EL (cell line): ENCODE measurements at regions not wholly inside any gene's neighbourhood (a gene's known extent, or its start where the extent isn't known, plus 50 kb on each side); places are given as distances from the start of the nearest gene placed in this dataset.
A peak's percentile ranks its signal among the peaks of the same experiment; 100 is the strongest.
"Not testable (repeated sequence)": the region's sequence is repeated elsewhere in the genome, so short reads cannot be mapped to it uniquely, and the experiment has no call there.

Experiments
- DNase-seq: peaks from one replicate; pipeline ENCODE4 v3.0.0-alpha.2; 2016

- peak; percentile 3 for DNase-seq
Measured at GRCh38 chr1:242811092-242811840, 286.8 kb upstream of the PLD5 start.

DNA sequence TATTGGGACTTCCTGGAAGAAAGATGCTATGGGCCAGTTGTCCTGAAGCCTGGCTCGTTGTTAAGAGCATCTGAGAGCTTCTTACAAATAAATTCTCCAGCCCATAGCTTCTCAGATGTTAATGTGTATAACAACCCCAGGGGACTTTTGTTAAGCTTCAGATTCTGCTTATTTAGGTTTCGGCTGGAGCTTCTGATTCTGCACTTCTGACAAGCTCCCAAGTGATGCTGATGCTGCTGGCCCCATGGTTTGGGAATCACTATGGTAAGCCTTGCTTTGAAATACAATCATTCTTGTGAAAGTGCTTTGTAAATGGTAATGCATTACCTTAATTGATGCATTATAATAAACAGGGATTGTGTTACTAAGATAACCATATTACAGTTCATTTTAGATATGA is 281.8 kb upstream of the PLD5 start:
- no peak for DNase-seq

DNA sequence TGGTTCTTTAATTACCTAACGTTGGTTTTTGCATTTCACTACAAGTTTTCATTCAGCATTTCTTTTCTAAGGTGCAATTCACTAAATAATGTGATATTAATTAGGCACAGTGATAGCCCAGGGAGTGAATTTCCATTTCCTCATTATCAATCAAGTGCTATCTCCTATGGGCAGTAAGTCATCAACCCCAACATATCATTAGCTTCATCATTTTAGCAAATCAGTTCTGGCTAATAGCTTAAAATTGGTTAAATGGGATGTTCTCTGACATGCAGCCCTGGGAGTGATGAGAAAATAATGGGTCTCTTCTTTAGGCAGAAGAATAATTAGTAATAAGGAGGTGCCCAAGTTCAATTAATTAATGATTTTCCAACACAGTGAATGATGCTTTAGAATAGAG is 280.9 kb upstream of the PLD5 start:
- not testable (repeated sequence) for DNase-seq

GRCh38 chr1:242802973-242803372 is 278.5 kb upstream of the PLD5 start:
- no peak for DNase-seq

- no peak for DNase-seq
Measured at GRCh38 chr1:242800521-242800920, 276.0 kb upstream of the PLD5 start.

GRCh38 chr1:242797856-242798255 is 273.4 kb upstream of the PLD5 start:
- DNase-seq = no peak

DNA sequence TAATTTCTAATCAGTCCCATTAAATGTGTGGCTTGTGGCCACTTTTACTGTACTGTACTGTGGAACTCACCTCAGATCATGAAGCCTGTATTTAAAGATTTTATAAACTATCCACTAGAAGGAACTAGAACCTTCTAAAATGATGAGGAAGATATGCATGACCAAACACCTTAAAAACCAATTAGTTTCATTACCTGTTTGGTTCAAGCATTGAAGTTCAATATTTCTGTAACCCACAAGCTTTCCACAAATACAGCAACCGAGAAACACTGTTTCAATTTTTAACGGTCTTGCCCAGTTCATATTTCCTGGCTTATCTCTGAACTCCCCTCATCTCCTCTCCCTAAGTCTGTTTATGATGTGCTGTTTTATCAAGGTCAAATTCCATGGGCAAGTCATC is 264.3 kb upstream of the PLD5 start:
- no peak for DNase-seq

DNA sequence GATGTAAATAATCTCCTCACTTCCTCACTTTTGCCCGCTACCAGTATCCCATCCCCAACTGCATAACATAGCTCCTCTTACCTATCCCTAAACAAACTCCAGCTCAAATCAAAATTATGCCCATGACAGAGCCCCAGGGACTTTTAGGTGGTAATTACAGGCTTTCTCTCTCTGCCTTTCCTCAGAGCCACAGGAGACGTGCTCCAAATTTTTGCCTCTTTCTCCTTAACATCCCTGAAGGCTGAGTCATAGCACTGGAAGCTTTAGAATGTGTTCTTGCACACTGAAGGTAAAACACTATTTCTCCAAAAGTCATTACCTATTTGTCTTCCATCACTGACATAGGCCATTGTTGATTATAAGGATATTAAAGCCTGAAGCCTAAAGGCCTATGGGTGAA is 263.5 kb upstream of the PLD5 start:
- no peak for DNase-seq

DNA sequence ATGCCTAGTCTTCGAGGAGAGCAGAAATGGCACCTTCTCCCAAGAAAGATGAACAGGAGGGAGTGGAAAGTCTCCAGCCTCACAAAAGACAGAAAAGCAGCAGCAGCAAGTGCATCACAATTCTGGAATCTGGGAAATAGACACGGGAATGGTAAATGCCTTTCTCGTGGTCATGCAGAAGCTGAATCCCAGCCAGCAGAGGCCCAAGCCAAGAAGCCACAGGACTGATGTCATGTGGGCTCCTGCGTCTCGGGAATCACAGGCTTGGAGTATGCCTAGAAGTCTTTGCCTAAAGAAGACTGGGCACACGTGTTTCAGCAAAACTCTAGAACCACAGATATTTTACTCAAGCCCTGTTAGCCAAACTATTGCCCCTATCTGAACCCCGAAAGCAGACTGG is 260.3 kb upstream of the PLD5 start:
- no peak for DNase-seq

DNA sequence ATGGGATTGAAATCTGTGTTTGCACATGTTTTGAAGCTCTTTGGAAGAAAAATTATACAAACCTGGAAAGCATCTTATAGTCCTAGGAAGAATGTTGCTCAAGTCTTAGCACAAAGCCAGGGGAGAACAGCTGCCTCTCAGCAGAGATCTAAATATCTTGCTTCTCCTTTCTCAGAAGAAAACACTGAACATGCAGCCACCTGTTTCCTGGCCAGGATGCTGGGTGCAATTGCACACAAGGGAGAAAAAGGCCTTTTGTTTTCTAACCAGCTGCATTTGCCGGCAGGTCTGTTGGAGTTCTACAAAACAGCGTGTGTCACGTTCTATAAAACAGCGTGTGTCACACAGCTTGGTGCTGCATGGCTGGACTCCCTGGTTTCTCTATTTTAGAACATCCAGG is 259.6 kb upstream of the PLD5 start:
- DNase-seq = no peak

DNA sequence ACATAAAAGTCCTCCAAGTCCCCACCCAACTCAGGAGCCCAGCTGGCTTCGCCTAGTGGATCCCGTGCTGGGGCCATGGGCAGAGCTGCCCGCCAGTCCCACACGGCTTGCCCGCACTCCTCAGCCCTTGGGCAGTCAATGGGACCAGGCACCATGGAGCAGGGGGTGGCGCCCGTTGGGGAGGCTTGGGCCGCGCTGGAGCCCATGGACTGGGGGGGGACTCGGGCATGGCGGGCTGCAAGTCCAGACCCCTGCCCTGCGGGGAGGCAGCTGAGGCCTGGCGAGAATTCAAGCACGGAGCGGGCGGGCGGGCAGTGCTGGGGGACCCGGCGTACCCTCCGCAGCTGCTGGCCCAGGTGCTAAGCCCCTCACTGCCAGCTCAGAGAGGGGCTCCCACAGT is 249.8 kb upstream of the PLD5 start:
- no peak for DNase-seq

DNA sequence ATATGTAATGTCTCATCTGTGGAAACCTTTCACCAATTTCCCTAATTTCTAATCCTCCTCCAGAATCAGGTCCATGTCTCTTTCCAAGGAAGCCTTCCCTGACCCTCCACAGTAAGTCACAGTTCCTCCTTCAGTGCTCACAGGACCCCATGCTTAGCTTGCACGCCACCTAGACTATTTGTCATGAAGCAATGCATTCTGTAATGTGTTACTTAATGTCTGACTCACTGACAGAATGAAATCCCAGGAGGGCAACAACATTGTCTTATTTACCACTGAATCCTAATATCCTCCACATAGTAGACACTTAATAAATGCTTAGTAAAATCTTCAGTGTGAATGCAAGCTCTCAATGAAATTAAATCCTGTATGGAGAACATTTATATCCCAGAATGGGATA is 245.9 kb upstream of the PLD5 start:
- no peak for DNase-seq

DNA sequence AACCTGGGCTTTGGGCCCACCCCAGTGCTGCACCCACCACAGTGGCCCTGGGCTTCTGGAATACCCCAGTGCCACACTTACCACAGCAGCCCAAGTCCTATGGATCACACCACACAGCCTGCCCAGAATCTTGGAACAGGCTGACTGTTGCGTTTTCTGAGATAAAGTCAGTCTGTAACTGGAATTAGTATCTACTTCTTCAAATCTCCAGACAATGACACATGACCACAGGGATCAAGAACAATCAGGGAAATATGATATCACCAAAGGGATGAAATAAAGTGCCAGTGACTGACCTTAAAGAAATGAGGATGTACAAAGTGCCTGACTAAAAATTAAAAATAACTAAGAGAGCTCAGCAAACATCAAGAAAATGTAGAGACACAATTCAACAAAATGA is 239.7 kb upstream of the PLD5 start:
- no peak for DNase-seq

GRCh38 chr1:242761556-242761955 is 237.1 kb upstream of the PLD5 start:
- no peak for DNase-seq

DNA sequence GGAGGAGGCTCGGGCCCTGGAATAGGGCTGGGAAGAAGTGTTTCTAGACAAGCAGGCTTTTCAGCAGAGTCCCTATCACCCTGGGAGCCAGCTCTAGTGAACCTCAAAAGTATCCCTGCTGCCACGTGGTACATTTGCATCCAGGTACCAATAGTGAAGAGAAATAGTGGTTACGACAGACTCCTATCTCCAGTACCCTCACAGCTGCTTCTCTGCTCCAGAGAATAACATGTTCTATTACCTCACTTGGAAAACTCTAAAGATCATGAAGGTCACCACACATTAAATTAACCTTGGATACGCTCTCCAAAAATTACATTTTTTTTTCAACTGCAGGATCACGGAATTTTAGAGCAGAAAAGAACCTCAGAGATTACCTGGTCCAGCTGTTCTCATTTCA is 230.4 kb upstream of the PLD5 start:
- DNase-seq = no peak

DNA sequence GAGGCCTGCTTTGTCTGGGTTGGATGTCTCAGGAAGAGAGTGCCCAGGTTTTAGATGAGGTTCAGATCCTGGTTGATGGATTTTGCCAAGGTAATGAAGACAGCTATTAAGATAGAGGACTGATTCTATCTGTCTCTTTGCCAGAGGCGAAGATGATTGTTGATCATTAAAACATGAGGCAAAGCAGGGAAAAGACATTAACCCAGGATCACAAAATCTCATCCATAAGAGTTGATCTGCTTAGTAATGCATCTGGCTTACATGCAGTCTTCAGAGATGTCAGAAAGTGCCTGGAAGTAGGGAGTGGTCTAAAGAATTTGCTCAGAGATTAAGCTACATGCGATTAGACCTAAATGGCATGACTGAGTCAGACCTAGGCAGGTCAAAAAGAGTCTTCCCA is 229.6 kb upstream of the PLD5 start:
- DNase-seq = no peak

DNA sequence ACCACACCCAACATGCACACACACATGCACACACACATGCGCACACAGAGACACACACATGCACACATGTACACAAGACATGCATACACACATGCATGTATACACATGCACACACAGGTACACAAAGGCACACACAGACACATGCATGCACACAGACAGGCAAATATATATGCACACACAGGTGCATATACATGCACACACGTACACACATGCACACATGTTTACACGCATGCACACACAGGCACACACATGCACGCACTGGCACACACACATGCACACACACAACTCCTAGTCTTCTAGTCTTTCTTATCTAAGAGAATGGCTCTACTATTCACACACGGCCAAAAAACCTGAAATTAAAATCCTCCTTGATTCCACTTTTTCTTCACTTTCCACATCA is 222.7 kb upstream of the PLD5 start:
- no peak for DNase-seq

GRCh38 chr1:242745079-242745478 is 220.6 kb upstream of the PLD5 start:
- DNase-seq = no peak

DNA sequence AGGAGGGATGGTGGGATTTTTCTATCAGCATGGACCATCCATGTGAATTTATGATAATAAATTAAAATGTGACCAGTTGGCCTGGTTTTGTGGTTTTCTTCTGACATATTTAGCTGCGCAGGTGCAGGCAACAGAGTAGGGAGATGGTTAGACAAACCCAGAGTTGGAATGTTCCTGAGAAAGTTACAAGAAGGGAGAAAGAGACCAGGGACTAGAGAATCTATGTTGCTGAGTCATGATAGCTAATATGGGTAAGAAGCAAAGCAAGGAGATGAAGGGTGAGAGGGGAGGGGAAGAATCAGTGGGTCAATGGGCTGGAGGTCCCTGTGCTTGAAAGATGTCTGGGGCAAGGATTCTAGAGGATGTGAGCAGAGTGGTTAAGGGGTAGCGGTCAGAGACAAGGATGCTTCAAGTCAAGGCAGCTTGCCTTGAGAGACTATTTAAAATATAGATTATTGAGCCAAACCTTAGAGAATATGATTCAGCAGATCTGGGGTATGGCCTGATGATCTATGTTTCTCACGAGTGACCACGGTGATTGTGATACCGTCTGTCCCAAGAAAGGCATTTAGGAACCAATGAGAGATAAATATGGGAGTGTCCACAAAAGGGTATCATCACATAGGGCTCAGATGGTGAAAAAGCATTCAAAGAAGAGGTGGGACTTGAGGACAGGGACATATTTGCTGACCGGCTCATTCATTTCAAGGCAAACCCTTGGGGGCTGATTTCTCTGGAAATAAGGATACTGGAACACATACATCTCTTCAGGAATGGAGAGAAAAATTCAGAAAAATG is 219.7 kb upstream of the PLD5 start:
- no peak for DNase-seq

GRCh38 chr1:242738702-242739645 is 214.5 kb upstream of the PLD5 start:
- no peak for DNase-seq

GRCh38 chr1:242736611-242737010 is 212.1 kb upstream of the PLD5 start:
- DNase-seq = no peak

DNA sequence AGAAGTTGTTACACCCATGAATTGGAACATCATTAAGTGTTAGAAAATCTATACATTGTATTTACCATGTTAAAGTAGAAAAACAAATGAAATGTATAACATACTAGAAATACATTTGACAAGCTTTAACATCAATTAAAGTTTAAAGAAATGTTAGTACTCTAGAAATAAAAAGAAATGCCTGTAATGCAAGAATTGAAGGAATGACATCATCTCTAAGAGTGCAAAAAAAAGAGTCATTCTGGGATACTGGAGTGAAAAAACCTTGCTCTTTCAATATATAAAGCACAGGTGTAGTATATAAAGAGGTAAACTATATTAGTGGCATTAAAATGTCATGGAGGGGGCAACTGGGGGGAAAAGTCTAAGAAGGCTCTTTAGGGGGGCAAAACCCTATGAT is 210.8 kb upstream of the PLD5 start:
- no peak for DNase-seq

- no peak for DNase-seq
Measured at GRCh38 chr1:242731446-242731845, 206.9 kb upstream of the PLD5 start.

GRCh38 chr1:242728696-242729095 is 204.2 kb upstream of the PLD5 start:
- no peak for DNase-seq
